Mucosa of gallbladder (tissue), 1 donor: ENCODE measurements at regions not wholly inside any gene's neighbourhood (a gene's known extent, or its start where the extent isn't known, plus 50 kb on each side); places are given as distances from the start of the nearest gene placed in this dataset.

Experiments
- DNase-seq: peaks from one replicate; pipeline ENCODE4 v3.0.0-alpha.2; 2020; ENCODE audit warnings: low spot score
- donor health status: DM: no; HTN: no; CAD: no.

- no peak for DNase-seq
Measured at GRCh38 chr5:27701931-27702903, 663.8 kb upstream of the CDH9 start.

- no peak for DNase-seq
Measured at GRCh38 chr5:27700526-27700925, 662.1 kb upstream of the CDH9 start.

GRCh38 chr5:27682600-27682999 is 644.2 kb upstream of the CDH9 start:
- DNase-seq, result no peak

- no peak for DNase-seq
Measured at GRCh38 chr5:27652505-27652904, 614.1 kb upstream of the CDH9 start.

GRCh38 chr5:27639005-27639612 is 600.7 kb upstream of the CDH9 start:
- DNase-seq, result no peak

- no peak for DNase-seq
Measured at GRCh38 chr5:27619982-27620381, 581.6 kb upstream of the CDH9 start.

GRCh38 chr5:27612161-27612560 is 573.8 kb upstream of the CDH9 start:
- DNase-seq, result no peak

- DNase-seq, result no peak
Measured at GRCh38 chr5:27608992-27609391, 570.6 kb upstream of the CDH9 start.

- DNase-seq, result no peak
Measured at GRCh38 chr5:27598576-27598975, 560.2 kb upstream of the CDH9 start.

- DNase-seq, result no peak
Measured at GRCh38 chr5:27594141-27594540, 555.8 kb upstream of the CDH9 start.

GRCh38 chr5:27592231-27592630 is 553.8 kb upstream of the CDH9 start:
- DNase-seq, result no peak

- DNase-seq, result no peak
Measured at GRCh38 chr5:27590503-27590902, 552.1 kb upstream of the CDH9 start.

GRCh38 chr5:27578279-27578678 is 539.9 kb upstream of the CDH9 start:
- no peak for DNase-seq

- DNase-seq, result no peak
Measured at GRCh38 chr5:27571681-27572080, 533.3 kb upstream of the CDH9 start.

GRCh38 chr5:27568811-27569210 is 530.4 kb upstream of the CDH9 start:
- DNase-seq, result no peak

- DNase-seq, result no peak
Measured at GRCh38 chr5:27561408-27561807, 523.0 kb upstream of the CDH9 start.

- DNase-seq, result no peak
Measured at GRCh38 chr5:27548484-27548883, 510.1 kb upstream of the CDH9 start.

GRCh38 chr5:27535031-27535557 is 496.7 kb upstream of the CDH9 start:
- no peak for DNase-seq

- DNase-seq, result no peak
Measured at GRCh38 chr5:27532305-27532704, 493.9 kb upstream of the CDH9 start.

GRCh38 chr5:27524515-27524914 is 486.1 kb upstream of the CDH9 start:
- no peak for DNase-seq

GRCh38 chr5:27523629-27524028 is 485.2 kb upstream of the CDH9 start:
- no peak for DNase-seq

- no peak for DNase-seq
Measured at GRCh38 chr5:27516437-27516836, 478.1 kb upstream of the CDH9 start.

- DNase-seq, result no peak
Measured at GRCh38 chr5:27511061-27511460, 472.7 kb upstream of the CDH9 start.
